CD8-positive, alpha-beta memory T cell (primary cell): ENCODE measurements at regions not wholly inside any gene's neighbourhood (a gene's known extent, or its start where the extent isn't known, plus 50 kb on each side); places are given as distances from the start of the nearest gene placed in this dataset.

ENCODE experiments used
- CTCF ChIA-PET: fragments of 350-600 bp; sonication (Branson Sonifier 250); formaldehyde crosslinking; loops from one replicate; lab custom pipeline; 2021; ENCODE audit warnings: antibody characterized with exemption; lab: Charles Lee
- POLR2A ChIA-PET: fragments of 350-600 bp; sonication (Branson Sonifier 250); formaldehyde crosslinking; loops from one replicate; lab custom pipeline; 2021; ENCODE audit warnings: antibody characterized with exemption; lab: Charles Lee
- DNase-seq, 5 donors: peaks; one replicate each; pipeline versions ENCODE4 v3.0.0 to v3.0.0-alpha.2; 2020 to 2022; ENCODE audit warnings: mixed read lengths in 1 of 5
- H3K27ac ChIP-seq: one replicate; pipeline ENCODE4 v1.7.0; 2013; ENCODE audit warnings: low read depth, mild to moderate bottlenecking, low read length, moderate library complexity
- H3K27me3 ChIP-seq: 2 replicates; pipeline ENCODE4 v1.7.0; 2013; ENCODE audit warnings: low read length, mild to moderate bottlenecking; ENCODE audit not compliant: insufficient read depth, poor library complexity, severe bottlenecking
- H3K36me3 ChIP-seq: 2 replicates; pipeline ENCODE4 v1.7.0; 2013; ENCODE audit warnings: mild to moderate bottlenecking, low read length, moderate library complexity; ENCODE audit not compliant: insufficient read depth
- H3K4me1 ChIP-seq: 2 replicates; pipeline ENCODE4 v1.7.0; 2013; ENCODE audit warnings: mild to moderate bottlenecking, low read length, moderate library complexity; ENCODE audit not compliant: insufficient read depth
- H3K4me3 ChIP-seq: 2 replicates; pipeline ENCODE4 v1.7.0; 2013; ENCODE audit warnings: mild to moderate bottlenecking, low read length
- H3K9me3 ChIP-seq: 2 replicates; pipeline ENCODE4 v1.7.0; 2013; ENCODE audit warnings: mild to moderate bottlenecking, low read length
- H3K27ac Mint-ChIP-seq, 8 donors: one replicate each; pipeline ENCODE4 v1.8.0; 2020 to 2021; ENCODE audit warnings: mixed read lengths in 8 of 8, mild to moderate bottlenecking in 6 of 8, inconsistent platforms in 3 of 8, moderate library complexity in 3 of 8
- H3K27me3 Mint-ChIP-seq, 2 donors: one replicate each; pipeline ENCODE4 v1.8.0; 2020 to 2021; ENCODE audit warnings: mixed read lengths in 2 of 2, mild to moderate bottlenecking in 1 of 2, moderate library complexity in 1 of 2
- H3K36me3 Mint-ChIP-seq, 3 donors: one replicate each; pipeline ENCODE4 v1.8.0; 2020 to 2021; ENCODE audit warnings: mixed read lengths in 3 of 3, inconsistent platforms in 1 of 3, mild to moderate bottlenecking in 1 of 3
- H3K4me1 Mint-ChIP-seq, 3 donors: one replicate each; pipeline ENCODE4 v1.8.0; 2020 to 2021; ENCODE audit warnings: mixed read lengths in 3 of 3, inconsistent platforms in 1 of 3, mild to moderate bottlenecking in 1 of 3
- H3K4me3 Mint-ChIP-seq, 7 donors: one replicate each; pipeline ENCODE4 v1.8.0; 2020 to 2021; ENCODE audit warnings: mixed read lengths in 7 of 7, mild to moderate bottlenecking in 6 of 7, moderate library complexity in 4 of 7, inconsistent platforms in 2 of 7
- H3K9me3 Mint-ChIP-seq, 5 donors: one replicate each; pipeline ENCODE4 v1.8.0; 2020 to 2022; ENCODE audit warnings: mixed read lengths in 5 of 5, mild to moderate bottlenecking in 3 of 5, moderate library complexity in 2 of 5, inconsistent platforms in 1 of 5

DNA sequence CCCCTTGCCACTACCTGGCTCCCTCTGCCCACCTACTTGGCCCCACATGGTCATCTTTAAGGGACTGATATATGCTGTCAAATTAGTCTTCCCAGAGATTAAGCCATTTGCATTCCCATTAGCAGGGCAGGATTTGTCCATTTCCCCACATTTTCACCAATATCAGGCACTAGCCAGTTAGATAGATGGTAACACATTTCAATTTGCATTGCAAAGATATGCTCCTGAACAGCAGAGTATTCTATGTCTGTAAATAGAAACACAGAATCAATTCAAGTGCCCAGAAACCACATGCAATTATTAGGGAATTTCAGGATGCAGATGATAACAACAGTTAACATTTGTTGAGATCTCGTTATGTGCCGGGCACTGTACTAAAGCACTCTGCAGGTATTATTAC is 92.6 kb upstream of the IL12B start:
- Mint-ChIP-seq H3K27me3 (peaks cover 0 to 3% of the 10 kb centered on the region in 2 donors), H3K4me1 (peaks cover 28 to 37% (median 33%) of the 10 kb centered on the region in 3 donors), H3K36me3 (peaks cover 0 to 4% (median 0%) of the 10 kb centered on the region in 3 donors), H3K4me3 (no peak overlapping the region), H3K9me3 (no peaks in the 10 kb centered on the region), H3K27ac (no peak overlapping the region)
- CTCF ChIA-PET, result no interaction called here
- Histone ChIP-seq H3K4me3 (no peak overlapping the region), H3K9me3 (no peaks in the 10 kb centered on the region), H3K27me3 (no peaks in the 10 kb centered on the region), H3K36me3 (no peaks in the 10 kb centered on the region), H3K27ac (no peak overlapping the region), H3K4me1 (peaks cover 20% of the 10 kb centered on the region)
- no peak for DNase-seq
- POLR2A ChIA-PET, result no interaction called here

- POLR2A ChIA-PET, result no interaction called here
- Histone ChIP-seq H3K36me3 (no peaks in the 10 kb centered on the region), H3K27me3 (no peaks in the 10 kb centered on the region), H3K9me3 (no peaks in the 10 kb centered on the region), H3K27ac (no peak overlapping the region), H3K4me3 (no peak overlapping the region), H3K4me1 (peaks cover 26% of the 10 kb centered on the region)
- Mint-ChIP-seq H3K4me1 (peaks cover 38 to 48% (median 42%) of the 10 kb centered on the region in 3 donors), H3K9me3 (no peaks in the 10 kb centered on the region), H3K4me3 (no peak overlapping the region), H3K27ac (no peak overlapping the region), H3K36me3 (no peaks in the 10 kb centered on the region), H3K27me3 (peaks cover 0 to 3% of the 10 kb centered on the region in 2 donors)
- DNase-seq, result no peak
- CTCF ChIA-PET, result no interaction called here
These were observed 93.8 kb upstream of the IL12B start for GRCh38 chr5:159424123-159424522.

DNA sequence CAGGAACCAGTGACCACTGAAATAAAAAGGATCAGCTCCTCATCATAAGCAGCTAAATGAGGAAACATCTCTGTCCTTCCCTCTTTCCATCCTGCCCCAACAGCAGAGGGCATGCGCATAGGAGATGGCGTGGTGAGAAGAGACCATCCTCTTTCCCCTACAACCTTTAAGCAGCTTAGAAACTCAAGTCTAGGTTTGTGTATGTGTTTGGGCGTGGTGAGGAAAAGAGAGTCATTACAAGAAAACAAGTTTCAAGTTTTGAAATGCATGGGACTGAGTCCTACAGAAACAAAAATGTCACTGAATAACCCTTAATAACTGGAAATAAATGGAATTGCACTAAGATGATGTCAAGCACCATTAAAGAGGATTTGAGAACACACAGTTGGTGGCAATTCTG is 96.4 kb upstream of the IL12B start:
- Mint-ChIP-seq H3K27ac (peak overlapping the region; percentile 51 to 96 (median 84)), H3K4me3 (peak overlapping the region in 5 of 7 donors; percentile 31 to 84 (median 74)), H3K4me1 (peaks cover 53 to 59% (median 57%) of the 10 kb centered on the region in 3 donors), H3K36me3 (no peaks in the 10 kb centered on the region), H3K27me3 (peaks cover 0 to 5% of the 10 kb centered on the region in 2 donors), H3K9me3 (no peaks in the 10 kb centered on the region)
- Histone ChIP-seq H3K27ac (no peak overlapping the region), H3K4me1 (peaks cover 33% of the 10 kb centered on the region), H3K9me3 (no peaks in the 10 kb centered on the region), H3K36me3 (no peaks in the 10 kb centered on the region), H3K27me3 (no peaks in the 10 kb centered on the region), H3K4me3 (no peak overlapping the region)
- ChIA-PET CTCF (interaction anchor here (1.1 kb wide), 1 partner anchor 24 kb away, joined by 3 read pairs; no protein-coding TSS in a partner anchor), POLR2A (interaction anchor here (1.4 kb wide), 1 partner anchor 14 kb away, joined by 7 read pairs; no protein-coding TSS in a partner anchor)
- DNase-seq, result no peak

- H3K4me1 Mint-ChIP-seq, result peaks cover 55 to 66% (median 60%) of the 10 kb centered on the region in 3 donors
- Histone ChIP-seq H3K27me3 (no peaks in the 10 kb centered on the region), H3K27ac (no peak overlapping the region), H3K4me3 (no peak overlapping the region), H3K36me3 (no peaks in the 10 kb centered on the region), H3K9me3 (no peaks in the 10 kb centered on the region), H3K4me1 (peaks cover 35% of the 10 kb centered on the region)
- H3K9me3 Mint-ChIP-seq, result no peaks in the 10 kb centered on the region
- CTCF ChIA-PET, result interaction anchor here (1.1 to 1.4 kb wide), 2 partner anchors 13 to 24 kb away, joined by 3 read pairs; no protein-coding TSS in a partner anchor
- H3K36me3 Mint-ChIP-seq, result no peaks in the 10 kb centered on the region
- POLR2A ChIA-PET, result interaction anchor here (1.4 kb wide), 1 partner anchor 15 kb away, joined by 7 read pairs; no protein-coding TSS in a partner anchor
- peak in 1 of 5 donors; percentile 4 for DNase-seq
- H3K4me3 Mint-ChIP-seq, result peak overlapping the region in 6 of 7 donors; percentile 67 to 84 (median 74)
- H3K27ac Mint-ChIP-seq, result peak overlapping the region; percentile 51 to 96 (median 84)
- peaks cover 0 to 5% of the 10 kb centered on the region in 2 donors for H3K27me3 Mint-ChIP-seq
These were observed 97.1 kb upstream of the IL12B start for GRCh38 chr5:159427180-159428012.

GRCh38 chr5:159430361-159431012 is 100.2 kb upstream of the IL12B start:
- H3K4me3 Mint-ChIP-seq, result no peak overlapping the region
- H3K9me3 Mint-ChIP-seq, result no peaks in the 10 kb centered on the region
- POLR2A ChIA-PET, result no interaction called here
- no peak overlapping the region for H3K27ac Mint-ChIP-seq
- CTCF ChIA-PET, result no interaction called here
- Histone ChIP-seq H3K27me3 (no peaks in the 10 kb centered on the region), H3K4me3 (no peak overlapping the region), H3K27ac (no peak overlapping the region), H3K36me3 (no peaks in the 10 kb centered on the region), H3K4me1 (peaks cover 35% of the 10 kb centered on the region), H3K9me3 (no peaks in the 10 kb centered on the region)
- H3K27me3 Mint-ChIP-seq, result peaks cover 0 to 3% of the 10 kb centered on the region in 2 donors
- no peak for DNase-seq
- H3K4me1 Mint-ChIP-seq, result peaks cover 51 to 61% (median 52%) of the 10 kb centered on the region in 3 donors
- H3K36me3 Mint-ChIP-seq, result no peaks in the 10 kb centered on the region

- H3K9me3 ChIP-seq, result no peaks in the 10 kb centered on the region
- H3K36me3 Mint-ChIP-seq, result no peaks in the 10 kb centered on the region
- H3K27me3 Mint-ChIP-seq, result peaks cover 0 to 8% of the 10 kb centered on the region in 2 donors
- H3K27me3 ChIP-seq, result no peaks in the 10 kb centered on the region
- peaks cover 11 to 18% (median 13%) of the 10 kb centered on the region in 3 donors for H3K4me1 Mint-ChIP-seq
- peak overlapping the region in 1 of 8 donors; percentile 43 for H3K27ac Mint-ChIP-seq
- no peak overlapping the region for H3K4me3 Mint-ChIP-seq
- no peaks in the 10 kb centered on the region for H3K36me3 ChIP-seq
- H3K27ac ChIP-seq, result no peak overlapping the region
- POLR2A ChIA-PET, result no interaction called here
- peaks cover 9% of the 10 kb centered on the region for H3K4me1 ChIP-seq
- no peak for DNase-seq
- CTCF ChIA-PET, result interaction anchor here (0.8 kb wide), 1 partner anchor 551 kb away, joined by 3 read pairs; no protein-coding TSS in a partner anchor
- no peak overlapping the region for H3K4me3 ChIP-seq
- H3K9me3 Mint-ChIP-seq, result no peaks in the 10 kb centered on the region
These were observed 105.6 kb upstream of the IL12B start for GRCh38 chr5:159435855-159436254.

- Mint-ChIP-seq H3K4me1 (peaks cover 0 to 2% (median 0%) of the 10 kb centered on the region in 3 donors), H3K4me3 (no peak overlapping the region), H3K9me3 (no peaks in the 10 kb centered on the region), H3K27ac (no peak overlapping the region), H3K27me3 (peaks cover 0 to 6% of the 10 kb centered on the region in 2 donors), H3K36me3 (no peaks in the 10 kb centered on the region)
- DNase-seq, result no peak
- ChIA-PET CTCF (interaction anchor here (1.2 kb wide), 1 partner anchor 8 kb away, joined by 3 read pairs; no protein-coding TSS in a partner anchor), POLR2A (no interaction called here)
- Histone ChIP-seq H3K36me3 (no peaks in the 10 kb centered on the region), H3K9me3 (no peaks in the 10 kb centered on the region), H3K4me1 (no peaks in the 10 kb centered on the region), H3K27me3 (no peaks in the 10 kb centered on the region), H3K27ac (no peak overlapping the region), H3K4me3 (no peak overlapping the region)
These were observed 107.8 kb upstream of the IL12B start for GRCh38 chr5:159438092-159438491.
